Karpas-422 (cell line): ENCODE measurements at regions not wholly inside any gene's neighbourhood (a gene's known extent, or its start where the extent isn't known, plus 50 kb on each side); places are given as distances from the start of the nearest gene placed in this dataset.

Experiments
- DNase-seq: peaks from one replicate; pipeline ENCODE4 v3.0.0-alpha.2; 2015
- H2AFZ ChIP-seq: fragments of 200-600 bp; sonication (generic); 2 replicates; pipeline ENCODE4 v1.6.1; 2014; ENCODE audit warnings: antibody characterized with exemption, low read length, mixed read lengths
- H3K27ac ChIP-seq: fragments of 200-600 bp; sonication (generic); 2 replicates; pipeline ENCODE4 v1.5.1; 2014; ENCODE audit warnings: mild to moderate bottlenecking, low read length, moderate library complexity
- H3K27me3 ChIP-seq: fragments of 200-600 bp; sonication (generic); 2 replicates; pipeline ENCODE4 v1.6.1; 2014; ENCODE audit warnings: low read length, mixed read lengths
- H3K36me3 ChIP-seq: fragments of 200-600 bp; sonication (generic); 2 replicates; pipeline ENCODE4 v1.6.1; 2014; ENCODE audit warnings: low read length, mixed read lengths; ENCODE audit not compliant: insufficient read depth
- H3K4me1 ChIP-seq: fragments of 200-600 bp; sonication (generic); 2 replicates; pipeline ENCODE4 v1.6.1; 2014; ENCODE audit warnings: mild to moderate bottlenecking, low read length, mixed read lengths
- H3K4me2 ChIP-seq: fragments of 200-600 bp; sonication (generic); 2 replicates; pipeline ENCODE4 v1.6.1; 2014; ENCODE audit warnings: low read length, low read depth, mild to moderate bottlenecking; ENCODE audit not compliant: poor library complexity, severe bottlenecking
- H3K4me3 ChIP-seq: fragments of 200-600 bp; sonication (generic); 2 replicates; pipeline ENCODE4 v1.5.1; 2014; ENCODE audit warnings: mild to moderate bottlenecking, antibody characterized with exemption, low read length, mixed read lengths
- H3K79me2 ChIP-seq: fragments of 200-600 bp; sonication (generic); 2 replicates; pipeline ENCODE4 v1.6.1; 2014; ENCODE audit warnings: mild to moderate bottlenecking, low read length, mixed read lengths
- H3K9ac ChIP-seq: fragments of 200-600 bp; sonication (generic); 2 replicates; pipeline ENCODE4 v1.6.0; 2014; ENCODE audit warnings: low read length
- H3K9me2 ChIP-seq: fragments of 200-600 bp; sonication (generic), shearing (Covaris generic); replicated peaks from 2 replicates; pipeline ENCODE4 v1.6.0; 2014; ENCODE audit warnings: mild to moderate bottlenecking, low read length, moderate library complexity; ENCODE audit not compliant: insufficient read depth
- H3K9me3 ChIP-seq: fragments of 300-700, 200-600 bp; sonication (generic); 2 replicates; pipeline ENCODE4 v1.6.1; 2014; ENCODE audit warnings: low read length, mixed read lengths
- H4K20me1 ChIP-seq: fragments of 200-600 bp; sonication (generic); 2 replicates; pipeline ENCODE4 v1.6.1; 2014; ENCODE audit warnings: mild to moderate bottlenecking, antibody characterized with exemption, low read length, low read depth; ENCODE audit not compliant: insufficient read depth

- H3K4me1 ChIP-seq: no peaks in the 10 kb centered on the region
- H3K4me2 ChIP-seq: no peak overlapping the region
Observed at GRCh38 chr5:96037128-96037527, 75.5 kb upstream of the ELL2 start.

GRCh38 chr5:96036301-96036700 is 74.7 kb upstream of the ELL2 start:
- H4K20me1 ChIP-seq: no peaks in the 10 kb centered on the region
- no peaks in the 10 kb centered on the region for H3K9me3 ChIP-seq
- H3K27me3 ChIP-seq: 0 out of 2 replicates have a peak, but pooled peaks cover 2% of the 10 kb centered on the region
- no peak overlapping the region for H3K4me3 ChIP-seq
- no peaks in the 10 kb centered on the region for H3K79me2 ChIP-seq
- H3K4me1 ChIP-seq: no peaks in the 10 kb centered on the region
- no peak overlapping the region for H3K4me2 ChIP-seq
- H3K9me2 ChIP-seq: no peaks in the 10 kb centered on the region
- H3K9ac ChIP-seq: no peak overlapping the region
- H3K36me3 ChIP-seq: no peaks in the 10 kb centered on the region
- no peak overlapping the region for H2AFZ ChIP-seq
- no peak overlapping the region for H3K27ac ChIP-seq
- DNase-seq: no peak

More at GRCh38 chr5:96037128-96037527, 75.5 kb upstream of the ELL2 start:
- H4K20me1 ChIP-seq: no peaks in the 10 kb centered on the region
- no peaks in the 10 kb centered on the region for H3K79me2 ChIP-seq
- H3K9ac ChIP-seq: no peak overlapping the region
- H3K27me3 ChIP-seq: 0 out of 2 replicates have a peak, but pooled peaks cover 2% of the 10 kb centered on the region
- no peaks in the 10 kb centered on the region for H3K9me3 ChIP-seq
- H3K36me3 ChIP-seq: no peaks in the 10 kb centered on the region
- H3K9me2 ChIP-seq: no peaks in the 10 kb centered on the region
- no peak for DNase-seq
- H2AFZ ChIP-seq: no peak overlapping the region
- H3K27ac ChIP-seq: no peak overlapping the region
- H3K4me3 ChIP-seq: no peak overlapping the region

GRCh38 chr5:96035796-96036195 is 74.1 kb upstream of the ELL2 start:
- H3K9ac ChIP-seq: no peak overlapping the region
- no peak overlapping the region for H3K4me2 ChIP-seq
- no peaks in the 10 kb centered on the region for H3K4me1 ChIP-seq
- no peaks in the 10 kb centered on the region for H3K9me3 ChIP-seq
- no peaks in the 10 kb centered on the region for H4K20me1 ChIP-seq
- H3K27me3 ChIP-seq: 0 out of 2 replicates have a peak, but pooled peaks cover 2% of the 10 kb centered on the region
- no peak overlapping the region for H2AFZ ChIP-seq
- H3K9me2 ChIP-seq: no peaks in the 10 kb centered on the region
- no peaks in the 10 kb centered on the region for H3K36me3 ChIP-seq
- H3K4me3 ChIP-seq: no peak overlapping the region
- no peak overlapping the region for H3K27ac ChIP-seq
- no peaks in the 10 kb centered on the region for H3K79me2 ChIP-seq
- no peak for DNase-seq

GRCh38 chr5:96033116-96033515 is 71.5 kb upstream of the ELL2 start:
- H3K79me2 ChIP-seq: no peaks in the 10 kb centered on the region
- no peaks in the 10 kb centered on the region for H3K4me1 ChIP-seq
- H3K36me3 ChIP-seq: no peaks in the 10 kb centered on the region
- no peak overlapping the region for H3K27ac ChIP-seq
- no peak overlapping the region for H2AFZ ChIP-seq
- H4K20me1 ChIP-seq: no peaks in the 10 kb centered on the region
- no peak overlapping the region for H3K4me2 ChIP-seq
- no peak overlapping the region for H3K4me3 ChIP-seq
- H3K9ac ChIP-seq: no peak overlapping the region
- H3K9me2 ChIP-seq: no peaks in the 10 kb centered on the region
- no peak for DNase-seq
- no peaks in the 10 kb centered on the region for H3K9me3 ChIP-seq
- H3K27me3 ChIP-seq: 0 out of 2 replicates have a peak, but pooled peaks cover 2% of the 10 kb centered on the region

GRCh38 chr5:96031811-96032261 is 70.2 kb upstream of the ELL2 start:
- Histone ChIP-seq H3K27me3 (no peaks in the 10 kb centered on the region), H4K20me1 (no peaks in the 10 kb centered on the region), H3K79me2 (no peaks in the 10 kb centered on the region), H3K27ac (no peak overlapping the region), H3K4me1 (no peaks in the 10 kb centered on the region), H2AFZ (no peak overlapping the region), H3K9ac (no peak overlapping the region), H3K9me3 (no peaks in the 10 kb centered on the region), H3K4me2 (no peak overlapping the region), H3K4me3 (no peak overlapping the region), H3K9me2 (no peaks in the 10 kb centered on the region), H3K36me3 (no peaks in the 10 kb centered on the region)
- DNase-seq: no peak

GRCh38 chr5:96031180-96031579 is 69.5 kb upstream of the ELL2 start:
- DNase-seq: no peak
- Histone ChIP-seq H2AFZ (no peak overlapping the region), H3K36me3 (no peaks in the 10 kb centered on the region)

GRCh38 chr5:96026406-96027041 is 64.9 kb upstream of the ELL2 start:
- Histone ChIP-seq H3K4me2 (no peak overlapping the region), H3K4me3 (no peak overlapping the region), H3K9me2 (no peaks in the 10 kb centered on the region), H3K27me3 (no peaks in the 10 kb centered on the region), H3K4me1 (no peaks in the 10 kb centered on the region), H3K9ac (no peak overlapping the region), H2AFZ (no peak overlapping the region), H3K36me3 (no peaks in the 10 kb centered on the region), H4K20me1 (no peaks in the 10 kb centered on the region), H3K79me2 (no peaks in the 10 kb centered on the region), H3K27ac (no peak overlapping the region), H3K9me3 (no peaks in the 10 kb centered on the region)
- DNase-seq: no peak

More at GRCh38 chr5:96031180-96031579, 69.5 kb upstream of the ELL2 start:
- Histone ChIP-seq H3K4me2 (no peak overlapping the region), H3K4me1 (no peaks in the 10 kb centered on the region), H3K9me3 (no peaks in the 10 kb centered on the region), H3K4me3 (no peak overlapping the region), H3K9me2 (no peaks in the 10 kb centered on the region), H4K20me1 (no peaks in the 10 kb centered on the region), H3K27me3 (no peaks in the 10 kb centered on the region), H3K79me2 (no peaks in the 10 kb centered on the region), H3K9ac (no peak overlapping the region), H3K27ac (no peak overlapping the region)

- no peak overlapping the region for H2AFZ ChIP-seq
- no peaks in the 10 kb centered on the region for H3K4me1 ChIP-seq
- no peak overlapping the region for H3K27ac ChIP-seq
- H3K9me3 ChIP-seq: no peaks in the 10 kb centered on the region
- no peaks in the 10 kb centered on the region for H3K36me3 ChIP-seq
- no peaks in the 10 kb centered on the region for H3K79me2 ChIP-seq
- H3K9me2 ChIP-seq: no peaks in the 10 kb centered on the region
- H3K27me3 ChIP-seq: no peaks in the 10 kb centered on the region
- no peak overlapping the region for H3K4me2 ChIP-seq
- no peak overlapping the region for H3K4me3 ChIP-seq
- no peak for DNase-seq
- H4K20me1 ChIP-seq: no peaks in the 10 kb centered on the region
- no peak overlapping the region for H3K9ac ChIP-seq
Observed at GRCh38 chr5:96024683-96025475, 63.2 kb upstream of the ELL2 start.
